Activated CD4-positive, alpha-beta memory T cell treated with anti-CD3 and anti-CD28 coated beads, Interleukin-2, amount 10 ng/mL, durations not matched to agents 7 days and 5 days (primary cell): ENCODE measurements at regions not wholly inside any gene's neighbourhood (a gene's known extent, or its start where the extent isn't known, plus 50 kb on each side); places are given as distances from the start of the nearest gene placed in this dataset.
"Not testable (repeated sequence)": the region's sequence is repeated elsewhere in the genome, so short reads cannot be mapped to it uniquely, and the experiment has no call there.

Experiments
- CTCF ChIA-PET: fragments of 350-600 bp; sonication (Branson Sonifier 250); formaldehyde crosslinking; loops from one replicate; lab custom pipeline; 2021; ENCODE audit warnings: antibody characterized with exemption, inconsistent platforms; lab: Charles Lee
- POLR2A ChIA-PET: fragments of 350-600 bp; sonication (Branson Sonifier 250); formaldehyde crosslinking; loops from one replicate; lab custom pipeline; 2021; ENCODE audit warnings: antibody characterized with exemption; lab: Charles Lee
- DNase-seq: peaks from one replicate; pipeline ENCODE4 v3.0.0-alpha.2; 2020
- H3K27ac Mint-ChIP-seq: one replicate; pipeline ENCODE4 v1.8.0; 2021; ENCODE audit warnings: mild to moderate bottlenecking, mixed read lengths
- H3K27me3 Mint-ChIP-seq: one replicate; pipeline ENCODE4 v1.8.0; 2021; ENCODE audit warnings: mixed read lengths
- H3K36me3 Mint-ChIP-seq: one replicate; pipeline ENCODE4 v1.8.0; 2021; ENCODE audit warnings: low read depth, mixed read lengths
- H3K4me1 Mint-ChIP-seq: one replicate; pipeline ENCODE4 v1.8.0; 2021; ENCODE audit warnings: mixed read lengths
- H3K4me3 Mint-ChIP-seq: one replicate; pipeline ENCODE4 v1.8.0; 2021; ENCODE audit warnings: mild to moderate bottlenecking, mixed read lengths
- H3K9me3 Mint-ChIP-seq: one replicate; pipeline ENCODE4 v1.8.0; 2021; ENCODE audit warnings: mixed read lengths

DNA sequence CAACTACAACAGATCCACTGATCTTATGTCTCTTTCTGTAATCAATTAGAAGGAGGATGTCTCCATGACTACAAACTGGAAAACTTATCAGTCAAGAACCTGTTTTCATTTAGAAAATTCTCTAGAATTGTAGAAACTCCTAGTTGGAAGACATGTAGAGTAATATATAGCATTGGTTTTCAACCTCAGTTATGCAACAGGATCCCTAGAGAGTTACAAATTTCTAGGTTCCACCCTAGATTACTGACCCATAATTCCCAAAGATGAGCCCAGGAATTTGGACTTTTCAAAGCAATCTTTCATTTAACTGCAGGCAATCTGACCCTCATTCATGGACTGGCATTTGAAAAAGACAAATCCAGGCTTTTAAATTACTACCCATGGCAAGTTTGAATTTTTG, 116.9 kb upstream of the RAP2B start:
- Mint-ChIP-seq H3K36me3 (no peaks in the 10 kb centered on the region), H3K9me3 (no peaks in the 10 kb centered on the region), H3K4me1 (peaks cover 10% of the 10 kb centered on the region), H3K27me3 (peaks cover 2% of the 10 kb centered on the region), H3K27ac (no peak overlapping the region), H3K4me3 (no peak overlapping the region)
- POLR2A ChIA-PET = interaction anchor here (1.4 kb wide), 1 partner anchor 115 kb away, joined by 4 read pairs; no protein-coding TSS in a partner anchor
- DNase-seq = no peak
- CTCF ChIA-PET = interaction anchor here (0.6 to 1.0 kb wide), 2 partner anchors 35 to 119 kb away, joined by 3 to 4 read pairs; no protein-coding TSS in a partner anchor

DNA sequence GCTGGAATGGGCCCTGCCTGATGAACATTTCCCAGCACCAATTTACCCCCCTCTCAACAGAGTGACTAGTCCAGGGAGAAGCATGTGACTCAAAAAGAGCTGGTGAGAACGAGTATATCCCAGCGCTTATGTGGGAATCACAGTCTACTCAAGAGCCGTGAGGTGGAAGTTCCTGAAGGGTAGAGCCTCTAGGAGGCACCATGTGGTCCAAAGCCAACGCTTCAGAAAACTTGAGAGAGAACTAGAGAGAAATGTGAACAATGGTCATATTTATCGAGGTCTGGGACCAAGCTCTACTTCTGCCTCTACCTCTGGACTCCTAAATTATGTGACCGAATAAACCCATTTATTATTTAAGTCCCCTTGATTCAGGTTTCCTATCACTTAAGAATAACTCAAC, 111.0 kb upstream of the RAP2B start:
- no peaks in the 10 kb centered on the region for H3K36me3 Mint-ChIP-seq
- H3K27me3 Mint-ChIP-seq = no peaks in the 10 kb centered on the region
- no peaks in the 10 kb centered on the region for H3K4me1 Mint-ChIP-seq
- no peaks in the 10 kb centered on the region for H3K9me3 Mint-ChIP-seq
- no peak overlapping the region for H3K27ac Mint-ChIP-seq
- no peak overlapping the region for H3K4me3 Mint-ChIP-seq
- CTCF ChIA-PET = no interaction called here
- no peak for DNase-seq
- POLR2A ChIA-PET = no interaction called here

DNA sequence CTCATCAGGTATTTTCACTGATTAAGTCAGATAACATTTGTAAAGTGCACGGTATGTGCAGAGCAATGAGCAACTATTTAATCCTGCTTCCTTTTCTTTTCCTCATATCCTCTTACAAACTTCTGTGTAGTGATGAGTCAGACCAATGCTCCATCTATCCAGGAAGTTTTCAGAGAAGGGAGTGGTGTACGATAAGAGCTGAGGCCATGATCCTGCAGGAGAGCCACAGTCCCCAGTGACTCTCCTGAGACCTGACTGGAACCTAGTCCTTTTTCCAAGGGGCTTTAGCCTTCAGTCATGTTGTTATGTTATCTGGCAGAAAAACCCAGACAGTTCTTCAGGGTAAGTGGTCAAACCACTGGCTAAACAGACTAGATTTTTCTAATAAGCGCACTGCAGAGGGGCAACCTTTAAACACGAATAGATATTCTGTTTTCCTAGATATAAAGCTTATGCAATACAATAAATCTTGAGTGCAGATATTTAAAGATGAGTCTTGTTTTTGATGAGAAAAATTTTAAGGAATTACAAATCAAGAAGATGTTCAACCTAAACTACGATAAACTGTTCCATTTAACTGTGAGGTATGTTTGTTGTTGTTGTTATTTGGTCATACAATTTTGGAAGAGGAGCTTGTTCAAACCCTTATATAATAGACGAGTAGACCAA, 110.5 kb upstream of the RAP2B start:
- Mint-ChIP-seq H3K9me3 (no peaks in the 10 kb centered on the region), H3K27me3 (no peaks in the 10 kb centered on the region), H3K36me3 (no peaks in the 10 kb centered on the region), H3K27ac (no peak overlapping the region), H3K4me1 (no peaks in the 10 kb centered on the region), H3K4me3 (no peak overlapping the region)
- no peak for DNase-seq
- ChIA-PET POLR2A (no interaction called here), CTCF (no interaction called here)

DNA sequence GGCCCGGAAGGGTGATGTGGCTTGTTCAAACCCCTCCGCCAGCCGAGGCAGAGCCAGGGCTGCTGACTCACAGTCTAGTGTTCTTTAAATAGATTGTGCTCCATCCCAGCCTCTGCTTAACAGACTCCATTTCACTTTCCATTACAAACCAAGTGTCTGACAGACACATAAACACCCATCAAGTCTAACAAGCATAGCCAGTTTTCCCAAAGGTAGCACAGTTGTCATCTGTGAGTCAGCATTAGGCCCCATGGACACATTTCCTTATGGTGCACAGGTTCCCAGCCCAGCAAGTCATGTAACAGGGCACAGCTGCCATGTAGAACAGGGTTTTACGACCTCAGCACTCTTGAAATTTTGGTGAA, 109.9 kb upstream of the RAP2B start:
- ChIA-PET CTCF (no interaction called here), POLR2A (no interaction called here)
- H3K4me3 Mint-ChIP-seq = no peak overlapping the region
- no peaks in the 10 kb centered on the region for H3K9me3 Mint-ChIP-seq
- H3K4me1 Mint-ChIP-seq = no peaks in the 10 kb centered on the region
- H3K27me3 Mint-ChIP-seq = no peaks in the 10 kb centered on the region
- no peaks in the 10 kb centered on the region for H3K36me3 Mint-ChIP-seq
- no peak for DNase-seq
- no peak overlapping the region for H3K27ac Mint-ChIP-seq

DNA sequence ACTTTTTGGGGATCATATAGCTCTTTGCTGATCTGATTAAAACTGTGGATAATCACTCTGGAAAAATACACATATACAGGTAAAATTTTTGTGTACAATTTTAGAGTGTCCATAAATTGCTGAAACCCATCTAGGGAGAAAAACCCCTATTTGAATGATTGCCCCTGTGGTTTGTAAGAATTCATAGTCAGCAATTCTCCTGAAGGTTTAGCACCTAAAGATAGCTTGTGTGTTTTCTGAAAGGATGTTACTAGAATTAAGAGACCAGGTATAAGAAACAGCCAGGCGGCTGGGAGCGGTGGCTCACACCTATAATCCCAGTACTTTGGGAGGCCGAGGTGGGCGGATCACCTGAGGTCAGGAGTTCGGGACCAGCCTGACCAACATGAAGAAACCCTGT, 106.8 kb upstream of the RAP2B start:
- Mint-ChIP-seq H3K27me3 (no peaks in the 10 kb centered on the region), H3K4me1 (no peaks in the 10 kb centered on the region), H3K9me3 (no peaks in the 10 kb centered on the region), H3K27ac (no peak overlapping the region), H3K36me3 (no peaks in the 10 kb centered on the region), H3K4me3 (no peak overlapping the region)
- CTCF ChIA-PET = no interaction called here
- POLR2A ChIA-PET = no interaction called here
- no peak for DNase-seq

DNA sequence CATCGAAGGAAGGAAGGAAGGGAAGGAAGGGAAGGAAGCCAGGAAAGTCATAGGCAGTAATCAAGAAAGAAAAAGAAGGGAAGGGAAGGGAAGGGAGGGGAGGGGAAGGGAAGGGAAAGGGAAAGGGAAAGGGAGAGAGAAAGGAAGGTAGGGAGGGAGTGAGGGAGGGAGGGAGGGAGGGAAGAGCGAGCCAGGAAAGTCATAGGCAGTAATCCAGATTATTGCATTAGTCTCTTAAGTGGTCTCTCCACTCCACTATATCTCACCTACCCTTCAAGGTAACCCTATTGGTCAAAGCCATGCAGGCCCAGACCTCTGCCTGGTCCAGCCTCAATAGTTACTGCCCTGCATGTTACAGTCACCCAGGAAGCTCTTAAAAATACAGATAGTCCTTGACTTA, 106.2 kb upstream of the RAP2B start:
- Mint-ChIP-seq H3K27ac (no peak overlapping the region), H3K4me1 (no peaks in the 10 kb centered on the region), H3K27me3 (no peaks in the 10 kb centered on the region), H3K36me3 (no peaks in the 10 kb centered on the region), H3K4me3 (no peak overlapping the region), H3K9me3 (no peaks in the 10 kb centered on the region)
- ChIA-PET CTCF (interaction anchor here (0.9 kb wide), 1 partner anchor 234 kb away, joined by 3 read pairs; no protein-coding TSS in a partner anchor), POLR2A (interaction anchor here (1.6 kb wide), 1 partner anchor 105 kb away, joined by 4 read pairs; no protein-coding TSS in a partner anchor)
- no peak for DNase-seq

DNA sequence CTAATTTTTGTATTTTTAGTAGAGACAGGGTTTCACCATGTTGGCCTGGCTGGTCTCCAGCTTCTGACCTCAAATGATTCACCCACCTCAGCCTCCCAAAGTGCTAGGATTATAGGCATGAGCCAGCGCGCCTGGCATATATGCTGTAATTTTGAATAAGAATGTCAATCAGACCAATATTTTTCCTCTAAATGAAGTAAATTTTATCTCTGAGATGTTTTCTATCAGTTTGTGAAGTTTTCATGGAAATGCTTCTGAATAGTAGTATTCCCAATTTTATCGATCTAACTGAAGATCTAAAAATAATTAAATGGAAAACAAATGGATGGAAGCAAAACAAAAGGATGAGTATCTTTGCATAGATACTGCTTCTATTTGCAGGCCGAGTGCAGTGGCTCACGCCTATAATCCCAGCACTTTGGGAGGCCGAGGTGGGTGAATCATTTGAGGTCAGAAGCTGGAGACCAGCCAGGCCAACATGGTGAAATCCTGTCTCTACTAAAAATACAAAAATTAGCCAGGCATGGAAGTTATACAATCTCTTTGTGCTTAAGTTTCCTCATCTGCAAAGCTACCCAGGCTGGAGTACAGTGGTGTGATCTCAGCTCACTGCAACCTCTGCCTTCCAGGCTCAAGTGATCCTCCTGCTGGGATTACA, 103.9 kb upstream of the RAP2B start:
- H3K4me1 Mint-ChIP-seq, CTCF ChIA-PET, H3K9me3 Mint-ChIP-seq, H3K36me3 Mint-ChIP-seq, POLR2A ChIA-PET, DNase-seq, H3K27me3 Mint-ChIP-seq, H3K27ac Mint-ChIP-seq, H3K4me3 Mint-ChIP-seq: not testable (repeated sequence)

DNA sequence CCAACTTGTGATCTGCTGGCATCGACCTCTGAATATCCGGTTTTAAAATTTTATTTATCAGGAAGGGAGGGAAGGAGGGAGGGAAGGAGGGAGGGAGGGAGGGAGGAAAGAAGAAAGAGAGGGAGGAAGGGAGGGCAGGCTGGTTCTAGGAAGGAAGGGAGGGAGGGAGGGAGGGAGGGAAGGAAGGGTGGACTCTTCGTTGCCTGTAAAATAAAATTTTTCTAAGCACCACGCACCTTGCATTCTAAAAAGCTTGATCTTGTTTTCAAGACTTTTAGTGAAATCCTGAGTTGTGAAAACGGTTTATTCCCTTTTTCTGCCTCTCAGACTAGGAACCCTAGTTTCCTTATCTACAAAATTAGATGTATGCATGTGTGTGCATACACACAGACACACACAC, 101.7 kb upstream of the RAP2B start:
- H3K27me3 Mint-ChIP-seq = no peaks in the 10 kb centered on the region
- CTCF ChIA-PET = no interaction called here

DNA sequence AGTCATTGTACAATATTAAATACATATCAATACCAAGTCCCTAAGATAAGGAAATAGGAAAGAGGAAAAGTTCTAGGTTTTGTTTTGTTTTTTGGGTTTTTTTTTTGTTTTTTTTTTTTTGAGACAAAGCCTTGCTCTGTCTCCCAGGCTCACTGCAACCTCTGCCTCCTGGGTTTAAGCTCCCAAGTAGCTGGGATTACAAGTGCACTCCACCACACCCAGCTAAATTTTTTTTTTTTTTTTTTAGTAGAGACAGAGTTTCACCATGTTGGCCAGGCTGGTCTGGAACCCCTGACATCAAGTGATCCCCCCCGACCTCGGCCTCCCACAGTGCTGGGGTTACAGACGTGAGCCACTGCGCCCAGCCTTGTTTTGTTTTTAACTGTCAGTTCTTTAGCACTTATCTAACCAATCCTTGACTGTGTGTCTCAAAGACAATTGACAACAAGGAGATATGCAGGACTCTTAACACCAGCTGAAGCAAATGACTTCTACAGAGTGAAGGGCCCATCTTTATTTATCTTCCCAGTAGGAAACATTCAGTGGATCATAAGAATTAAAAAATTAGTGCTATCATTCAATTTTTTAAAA, 100.0 kb upstream of the RAP2B start:
- no peak overlapping the region for H3K4me3 Mint-ChIP-seq
- no peaks in the 10 kb centered on the region for H3K27me3 Mint-ChIP-seq
- no peaks in the 10 kb centered on the region for H3K4me1 Mint-ChIP-seq
- H3K27ac Mint-ChIP-seq = no peak overlapping the region
- CTCF ChIA-PET = interaction anchor here (0.7 to 1.1 kb wide), 2 partner anchors 19 to 765 kb away, joined by 3 to 4 read pairs; no protein-coding TSS in a partner anchor
- POLR2A ChIA-PET = no interaction called here
- no peaks in the 10 kb centered on the region for H3K36me3 Mint-ChIP-seq
- no peaks in the 10 kb centered on the region for H3K9me3 Mint-ChIP-seq
- DNase-seq = no peak

More for the DNA sequence above, 101.7 kb upstream of the RAP2B start:
- no peak for DNase-seq
- POLR2A ChIA-PET = no interaction called here
- Mint-ChIP-seq H3K27ac (no peak overlapping the region), H3K4me3 (no peak overlapping the region), H3K9me3 (no peaks in the 10 kb centered on the region), H3K36me3 (no peaks in the 10 kb centered on the region), H3K4me1 (no peaks in the 10 kb centered on the region)

DNA sequence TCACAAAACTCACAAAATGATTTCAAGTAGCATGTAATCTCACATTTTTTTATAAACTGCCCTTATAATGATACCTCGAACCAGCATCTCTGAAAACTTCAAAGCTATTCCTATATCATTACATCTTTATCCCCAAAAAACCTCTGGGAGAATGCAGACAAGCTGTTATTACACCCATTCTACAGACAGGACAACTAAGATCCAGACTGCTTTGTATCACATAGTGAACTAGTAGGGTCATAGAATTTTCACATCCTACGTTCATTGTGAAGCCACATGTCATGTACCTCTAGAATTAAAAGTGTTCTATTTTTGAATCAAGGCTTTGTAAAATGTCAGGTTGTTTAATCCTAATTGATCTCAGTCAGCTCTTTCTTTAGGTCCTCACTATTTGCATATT, 98.7 kb upstream of the RAP2B start:
- no peak overlapping the region for H3K27ac Mint-ChIP-seq
- no peak for DNase-seq
- H3K9me3 Mint-ChIP-seq = no peaks in the 10 kb centered on the region
- no peaks in the 10 kb centered on the region for H3K27me3 Mint-ChIP-seq
- ChIA-PET POLR2A (no interaction called here), CTCF (no interaction called here)
- H3K4me1 Mint-ChIP-seq = no peaks in the 10 kb centered on the region
- H3K4me3 Mint-ChIP-seq = no peak overlapping the region
- no peaks in the 10 kb centered on the region for H3K36me3 Mint-ChIP-seq

DNA sequence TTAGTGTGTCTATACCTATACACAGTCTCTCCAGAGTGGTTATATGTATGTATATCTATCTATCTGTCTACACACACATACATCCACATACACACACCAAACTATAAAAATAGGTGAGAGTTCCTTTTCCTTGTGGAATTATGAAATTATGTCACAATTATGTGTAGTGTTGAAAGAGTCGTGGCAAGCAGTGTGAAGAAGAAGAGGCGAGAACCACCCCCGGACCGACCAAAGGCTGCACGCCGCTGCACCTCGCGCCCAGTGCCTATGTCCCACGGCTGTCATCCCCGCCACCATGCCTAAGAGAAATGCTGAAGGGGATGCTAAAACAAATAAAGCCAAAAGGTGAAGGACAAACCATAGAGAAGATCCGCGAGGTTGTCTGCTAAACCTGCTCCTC, 95.0 kb upstream of the RAP2B start:
- Mint-ChIP-seq H3K27ac (no peak overlapping the region), H3K4me1 (peaks cover 2% of the 10 kb centered on the region), H3K36me3 (no peaks in the 10 kb centered on the region), H3K9me3 (no peaks in the 10 kb centered on the region), H3K4me3 (no peak overlapping the region), H3K27me3 (no peaks in the 10 kb centered on the region)
- POLR2A ChIA-PET = no interaction called here
- no peak for DNase-seq
- CTCF ChIA-PET = no interaction called here

DNA sequence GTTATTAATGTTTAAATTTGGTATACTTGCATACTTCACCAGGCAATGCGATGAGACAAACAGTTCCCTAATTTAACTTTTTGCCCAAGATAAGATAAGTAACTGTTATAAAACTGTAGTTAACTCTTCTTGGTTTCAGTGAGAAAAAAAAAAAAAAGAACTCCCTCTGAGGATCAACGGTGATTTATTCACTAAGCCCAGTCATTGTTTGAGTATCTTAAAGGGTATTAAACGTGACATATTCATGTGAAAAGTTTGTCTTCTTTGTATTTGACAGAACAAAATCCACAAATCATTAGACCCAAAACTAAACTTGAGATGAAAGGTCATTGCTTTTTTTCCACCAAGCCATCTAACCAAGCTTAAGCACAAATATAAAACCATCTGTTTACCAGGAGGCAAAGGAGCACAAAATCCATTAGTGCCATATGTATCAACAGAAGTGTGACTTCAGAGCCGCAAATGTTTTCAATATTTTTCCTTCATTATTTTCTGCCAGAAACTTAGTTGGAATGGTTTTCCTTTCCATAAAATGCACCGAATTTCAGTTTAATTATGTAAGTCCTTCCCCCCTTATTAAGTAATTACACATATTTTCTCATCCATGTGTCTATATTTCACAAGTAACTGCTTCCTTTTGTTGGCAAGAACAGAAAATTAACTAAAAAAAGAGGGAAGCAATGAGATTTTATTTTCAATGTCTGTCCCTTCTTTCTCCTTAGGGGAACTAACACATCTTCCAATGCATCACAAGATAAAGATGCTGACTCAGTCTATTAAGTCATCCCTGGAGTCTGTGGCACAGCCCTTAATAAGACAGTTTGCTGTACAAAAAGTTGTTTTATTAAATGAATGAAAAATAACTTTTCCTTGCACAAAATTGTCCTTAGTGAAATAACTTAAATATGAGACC, 92.2 kb upstream of the RAP2B start:
- POLR2A ChIA-PET = no interaction called here
- Mint-ChIP-seq H3K9me3 (no peaks in the 10 kb centered on the region), H3K4me1 (peaks cover 2% of the 10 kb centered on the region), H3K27ac (no peak overlapping the region), H3K27me3 (no peaks in the 10 kb centered on the region), H3K4me3 (no peak overlapping the region), H3K36me3 (no peaks in the 10 kb centered on the region)
- CTCF ChIA-PET = no interaction called here
- no peak for DNase-seq

DNA sequence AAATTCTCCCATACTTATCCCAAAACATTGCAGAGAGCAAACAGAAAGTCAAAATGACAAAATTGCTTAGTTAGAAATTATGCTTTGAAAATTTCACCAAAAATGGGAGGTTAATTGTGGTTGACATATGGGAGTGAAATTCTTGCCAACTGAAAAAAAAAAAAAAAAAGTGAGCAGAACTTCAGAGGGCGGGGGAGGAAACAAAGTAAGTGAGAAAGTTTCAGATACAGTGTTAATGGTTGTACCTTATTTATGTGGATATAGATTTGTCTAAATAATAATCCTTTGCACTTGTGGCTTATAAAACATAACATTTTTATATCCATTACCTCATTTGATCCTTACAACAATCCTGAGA, 91.5 kb upstream of the RAP2B start:
- peaks cover 2% of the 10 kb centered on the region for H3K4me1 Mint-ChIP-seq
- ChIA-PET CTCF (no interaction called here), POLR2A (no interaction called here)
- no peaks in the 10 kb centered on the region for H3K9me3 Mint-ChIP-seq
- H3K36me3 Mint-ChIP-seq = no peaks in the 10 kb centered on the region
- H3K4me3 Mint-ChIP-seq = no peak overlapping the region
- no peaks in the 10 kb centered on the region for H3K27me3 Mint-ChIP-seq
- no peak for DNase-seq
- H3K27ac Mint-ChIP-seq = no peak overlapping the region
